ENCODE measurements at regions not wholly inside any gene's neighbourhood (a gene's known extent, or its start where the extent isn't known, plus 50 kb on each side); places are given as distances from the start of the nearest gene placed in this dataset.

GRCh38 chr10:44854693-44855350, 56.3 kb upstream of the TMEM72 start:
- no TSS peak for BruUV-seq (replicated peaks)
- CTCF ChIA-PET = no interaction called here
- H3K36me3 Mint-ChIP-seq (ENCODE audit: insufficient read depth, unreplicated experiment) = no peaks in the 10 kb centered on the region
- DNase-seq = no peak
- H3K27me3 Mint-ChIP-seq (ENCODE audit: unreplicated experiment) = peaks cover 31% of the 10 kb centered on the region
- H3K4me1 Mint-ChIP-seq (ENCODE audit: low read depth, unreplicated experiment) = no peaks in the 10 kb centered on the region
- TF ChIP-seq CTCF (IDR thresholded peaks at IDR 0.05; ENCODE audit: unreplicated experiment) = no peak
- no peak overlapping the region for H3K4me3 Mint-ChIP-seq (ENCODE audit: low read depth, unreplicated experiment)
- intact Hi-C loops (cut with micrococcal nuclease; ENCODE audit: unreplicated experiment) = loop anchor here (5.0 kb wide), 2 partner anchors 123 to 288 kb away; no protein-coding TSS in a partner anchor
- H3K9me3 Mint-ChIP-seq (ENCODE audit: low read depth, unreplicated experiment) = no peaks in the 10 kb centered on the region
- no peak overlapping the region for H3K27ac Mint-ChIP-seq (ENCODE audit: unreplicated experiment)

DNA sequence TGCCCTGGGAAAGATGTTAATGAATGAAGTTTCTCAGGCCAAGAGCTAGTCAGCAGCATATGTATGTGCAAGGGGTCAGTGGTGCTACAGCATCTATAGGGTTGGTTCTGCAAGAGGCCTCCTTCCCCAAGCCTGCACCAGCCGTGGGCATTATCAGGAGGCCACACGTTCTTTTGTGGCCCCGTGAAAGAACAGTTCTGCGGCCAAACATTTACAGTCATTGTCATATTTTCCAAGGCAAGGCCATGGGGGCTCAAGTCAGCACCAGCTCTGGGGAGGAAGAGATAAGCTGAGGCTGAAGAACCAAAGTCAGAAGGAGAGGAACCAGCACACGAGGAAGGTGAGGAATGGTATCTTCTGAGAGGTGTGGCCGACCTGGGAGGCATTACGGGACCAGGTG, 54.4 kb upstream of the TMEM72 start:
- no peak overlapping the region for H3K27ac Mint-ChIP-seq (ENCODE audit: unreplicated experiment)
- CTCF ChIA-PET = no interaction called here

GRCh38 chr10:44857363-44858016, 53.6 kb upstream of the TMEM72 start:
- BruUV-seq (replicated peaks) = no TSS peak
- intact Hi-C loops (cut with micrococcal nuclease; ENCODE audit: unreplicated experiment) = loop anchor here (2.0 to 5.0 kb wide), 3 partner anchors 125 to 471 kb away; no protein-coding TSS in a partner anchor
- Mint-ChIP-seq H3K9me3 (ENCODE audit: low read depth, unreplicated experiment) (no peaks in the 10 kb centered on the region), H3K4me1 (ENCODE audit: low read depth, unreplicated experiment) (no peaks in the 10 kb centered on the region), H3K36me3 (ENCODE audit: insufficient read depth, unreplicated experiment) (no peaks in the 10 kb centered on the region), H3K27ac (ENCODE audit: unreplicated experiment) (no peak overlapping the region), H3K27me3 (ENCODE audit: unreplicated experiment) (peaks cover 40% of the 10 kb centered on the region), H3K4me3 (ENCODE audit: low read depth, unreplicated experiment) (no peak overlapping the region)
- peak; percentile 76 for DNase-seq
- TF ChIP-seq CTCF (IDR thresholded peaks at IDR 0.05; ENCODE audit: unreplicated experiment) = peak; percentile 98
- CTCF ChIA-PET = interaction anchor here (0.6 to 0.7 kb wide), 4 partner anchors 18 to 124 kb away, joined by 3 to 4 read pairs (median 3); no protein-coding TSS in a partner anchor

More for the DNA sequence above, 54.4 kb upstream of the TMEM72 start:
- no peak for TF ChIP-seq CTCF (IDR thresholded peaks at IDR 0.05; ENCODE audit: unreplicated experiment)
- no peaks in the 10 kb centered on the region for H3K4me1 Mint-ChIP-seq (ENCODE audit: low read depth, unreplicated experiment)
- no peak for DNase-seq
- peaks cover 32% of the 10 kb centered on the region for H3K27me3 Mint-ChIP-seq (ENCODE audit: unreplicated experiment)
- BruUV-seq (replicated peaks) = no TSS peak
- no peak overlapping the region for H3K4me3 Mint-ChIP-seq (ENCODE audit: low read depth, unreplicated experiment)
- H3K9me3 Mint-ChIP-seq (ENCODE audit: low read depth, unreplicated experiment) = no peaks in the 10 kb centered on the region
- intact Hi-C loops (cut with micrococcal nuclease; ENCODE audit: unreplicated experiment) = loop anchor here (2.0 to 5.0 kb wide), 3 partner anchors 124 to 470 kb away; no protein-coding TSS in a partner anchor
- no peaks in the 10 kb centered on the region for H3K36me3 Mint-ChIP-seq (ENCODE audit: insufficient read depth, unreplicated experiment)

GRCh38 chr10:44858017-44858371, 53.1 kb upstream of the TMEM72 start:
- H3K9me3 Mint-ChIP-seq (ENCODE audit: low read depth, unreplicated experiment) = no peaks in the 10 kb centered on the region
- no peaks in the 10 kb centered on the region for H3K36me3 Mint-ChIP-seq (ENCODE audit: insufficient read depth, unreplicated experiment)
- no peak overlapping the region for H3K4me3 Mint-ChIP-seq (ENCODE audit: low read depth, unreplicated experiment)
- intact Hi-C loops (cut with micrococcal nuclease; ENCODE audit: unreplicated experiment) = loop anchor here (5.0 kb wide), 2 partner anchors 126 to 291 kb away; no protein-coding TSS in a partner anchor
- H3K4me1 Mint-ChIP-seq (ENCODE audit: low read depth, unreplicated experiment) = no peaks in the 10 kb centered on the region
- CTCF ChIA-PET = interaction anchor here (0.7 kb wide), 3 partner anchors 12 to 55 kb away, joined by 3 to 5 read pairs (median 4); no protein-coding TSS in a partner anchor
- DNase-seq = no peak
- TF ChIP-seq CTCF (IDR thresholded peaks at IDR 0.05; ENCODE audit: unreplicated experiment) = peak; percentile 11
- BruUV-seq (replicated peaks) = no TSS peak
- H3K27ac Mint-ChIP-seq (ENCODE audit: unreplicated experiment) = no peak overlapping the region
- H3K27me3 Mint-ChIP-seq (ENCODE audit: unreplicated experiment) = peaks cover 45% of the 10 kb centered on the region

All from Calu3 (cell line).